ENCODE measurements at regions not wholly inside any gene's neighbourhood (a gene's known extent, or its start where the extent isn't known, plus 50 kb on each side); places are given as distances from the start of the nearest gene placed in this dataset.
"Not testable (repeated sequence)": the region's sequence is repeated elsewhere in the genome, so short reads cannot be mapped to it uniquely, and the experiment has no call there.

GRCh38 chr1:121483234-121483633 lies 298.5 kb downstream of the SRGAP2C start:
- Histone ChIP-seq H3K36me3 (no peaks in the 10 kb centered on the region), H3K4me3 (ENCODE audit: low read depth, low read length) (no peak overlapping the region), H3K9me3 (no peaks in the 10 kb centered on the region), H3K27me3 (no peaks in the 10 kb centered on the region), H3K4me1 (no peaks in the 10 kb centered on the region)
- DNase-seq = no peak
- no peak for TF ChIP-seq CTCF (IDR thresholded peaks at IDR 0.05; ENCODE audit: low read depth, low read length)

- Histone ChIP-seq H3K4me1 (no peaks in the 10 kb centered on the region), H3K27me3 (no peaks in the 10 kb centered on the region), H3K4me3 (ENCODE audit: low read depth, low read length) (no peak overlapping the region), H3K36me3 (no peaks in the 10 kb centered on the region), H3K9me3 (no peaks in the 10 kb centered on the region)
- DNase-seq = no peak
- no peak for TF ChIP-seq CTCF (IDR thresholded peaks at IDR 0.05; ENCODE audit: low read depth, low read length)
Measured at GRCh38 chr1:121483961-121484424, 299.2 kb downstream of the SRGAP2C start.

GRCh38 chr1:121494796-121495195 lies 310.0 kb downstream of the SRGAP2C start:
- not testable (repeated sequence) for H3K36me3 ChIP-seq; H3K4me1 ChIP-seq; H3K4me3 ChIP-seq (ENCODE audit: low read depth, low read length); H3K9me3 ChIP-seq; H3K27me3 ChIP-seq; DNase-seq

GRCh38 chr1:121511455-121511854 lies 326.7 kb downstream of the SRGAP2C start:
- not testable (repeated sequence) for DNase-seq; H3K27me3 ChIP-seq; H3K4me1 ChIP-seq; H3K4me3 ChIP-seq (ENCODE audit: low read depth, low read length); H3K9me3 ChIP-seq; H3K36me3 ChIP-seq

- not testable (repeated sequence) for DNase-seq; H3K9me3 ChIP-seq; H3K4me3 ChIP-seq (ENCODE audit: low read depth, low read length); H3K36me3 ChIP-seq; H3K4me1 ChIP-seq; H3K27me3 ChIP-seq
Measured at GRCh38 chr1:121511876-121512275, 327.1 kb downstream of the SRGAP2C start.

GRCh38 chr1:121515235-121515634 lies 330.5 kb downstream of the SRGAP2C start:
- H3K4me1 ChIP-seq = no peaks in the 10 kb centered on the region
- DNase-seq = no peak
- no peak overlapping the region for H3K4me3 ChIP-seq (ENCODE audit: low read depth, low read length)
- TF ChIP-seq CTCF (IDR thresholded peaks at IDR 0.05; ENCODE audit: low read depth, low read length) = no peak
- no peaks in the 10 kb centered on the region for H3K36me3 ChIP-seq
- peaks cover 17% of the 10 kb centered on the region for H3K27me3 ChIP-seq
- H3K9me3 ChIP-seq = no peaks in the 10 kb centered on the region; the same call in 1 of the 2 replicates

- Histone ChIP-seq H3K9me3 (no peaks in the 10 kb centered on the region; the same call in 1 of the 2 replicates), H3K4me1 (no peaks in the 10 kb centered on the region), H3K36me3 (no peaks in the 10 kb centered on the region), H3K27me3 (peaks cover 17% of the 10 kb centered on the region), H3K4me3 (ENCODE audit: low read depth, low read length) (no peak overlapping the region)
- no peak for TF ChIP-seq CTCF (IDR thresholded peaks at IDR 0.05; ENCODE audit: low read depth, low read length)
- DNase-seq = no peak
Measured at GRCh38 chr1:121516234-121516967, 331.6 kb downstream of the SRGAP2C start.
